ENCODE measurements at regions not wholly inside any gene's neighbourhood (a gene's known extent, or its start where the extent isn't known, plus 50 kb on each side); places are given as distances from the start of the nearest gene placed in this dataset.

DNA sequence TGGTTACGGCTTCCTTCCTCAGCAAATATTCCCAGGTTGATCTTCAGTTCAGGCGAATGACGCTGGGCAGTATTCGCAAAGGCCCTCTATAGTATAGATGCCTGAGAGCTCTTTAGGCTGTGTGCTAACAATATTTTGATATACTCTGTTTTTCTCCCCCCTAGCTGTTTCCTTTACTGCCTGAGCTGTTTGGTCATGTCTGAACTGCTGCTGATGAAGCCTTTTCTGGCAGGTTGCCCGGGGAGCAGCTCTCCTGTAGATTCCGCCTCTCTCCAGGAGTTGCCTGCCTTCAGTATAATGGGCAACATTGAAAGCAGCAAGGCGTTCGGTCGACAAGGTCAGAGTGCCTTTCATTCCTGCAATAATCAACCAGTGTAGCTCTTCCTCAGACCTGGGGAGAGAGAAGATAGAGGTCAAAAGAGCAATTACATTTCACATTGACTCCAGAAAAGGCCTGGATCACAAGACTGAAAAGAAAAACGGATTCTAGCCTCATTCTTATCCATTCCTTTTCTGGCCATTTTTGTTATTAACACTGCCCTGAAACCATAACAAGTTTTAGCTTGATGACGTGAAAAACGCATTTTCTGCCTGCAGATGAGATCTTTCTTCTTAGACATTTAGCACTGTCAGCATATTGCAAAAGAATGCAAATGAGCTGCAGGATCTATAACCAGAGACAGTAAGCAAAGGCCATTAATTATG, 60.1 kb upstream of the ZNF608 start:
- H3K4me3 ChIP-seq (replicated peaks; ENCODE audit: low read depth, low read length), result no peak overlapping the region
- DNase-seq (ENCODE audit: low read depth), result peak; percentile 89
- TF ChIP-seq, protein P1, sequence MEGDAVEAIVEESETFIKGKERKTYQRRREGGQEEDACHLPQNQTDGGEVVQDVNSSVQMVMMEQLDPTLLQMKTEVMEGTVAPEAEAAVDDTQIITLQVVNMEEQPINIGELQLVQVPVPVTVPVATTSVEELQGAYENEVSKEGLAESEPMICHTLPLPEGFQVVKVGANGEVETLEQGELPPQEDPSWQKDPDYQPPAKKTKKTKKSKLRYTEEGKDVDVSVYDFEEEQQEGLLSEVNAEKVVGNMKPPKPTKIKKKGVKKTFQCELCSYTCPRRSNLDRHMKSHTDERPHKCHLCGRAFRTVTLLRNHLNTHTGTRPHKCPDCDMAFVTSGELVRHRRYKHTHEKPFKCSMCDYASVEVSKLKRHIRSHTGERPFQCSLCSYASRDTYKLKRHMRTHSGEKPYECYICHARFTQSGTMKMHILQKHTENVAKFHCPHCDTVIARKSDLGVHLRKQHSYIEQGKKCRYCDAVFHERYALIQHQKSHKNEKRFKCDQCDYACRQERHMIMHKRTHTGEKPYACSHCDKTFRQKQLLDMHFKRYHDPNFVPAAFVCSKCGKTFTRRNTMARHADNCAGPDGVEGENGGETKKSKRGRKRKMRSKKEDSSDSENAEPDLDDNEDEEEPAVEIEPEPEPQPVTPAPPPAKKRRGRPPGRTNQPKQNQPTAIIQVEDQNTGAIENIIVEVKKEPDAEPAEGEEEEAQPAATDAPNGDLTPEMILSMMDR (IDR thresholded peaks at IDR 0.05; ENCODE audit: low read length, missing control alignments), result no peak

GRCh38 chr5:124808842-124809268, 62.4 kb upstream of the ZNF608 start:
- TF ChIP-seq, protein P1 (IDR thresholded peaks at IDR 0.05; ENCODE audit: low read length, missing control alignments), result no peak
- no peak for DNase-seq (ENCODE audit: low read depth)
- H3K4me3 ChIP-seq (replicated peaks; ENCODE audit: low read depth, low read length), result no peak overlapping the region

GRCh38 chr5:124810396-124811006, 64.1 kb upstream of the ZNF608 start:
- no peak for DNase-seq (ENCODE audit: low read depth)
- no peak overlapping the region for H3K4me3 ChIP-seq (replicated peaks; ENCODE audit: low read depth, low read length)
- TF ChIP-seq, protein P1 (IDR thresholded peaks at IDR 0.05; ENCODE audit: low read length, missing control alignments), result no peak

- no peak overlapping the region for H3K4me3 ChIP-seq (replicated peaks; ENCODE audit: low read depth, low read length)
- TF ChIP-seq, protein P1 (IDR thresholded peaks at IDR 0.05; ENCODE audit: low read length, missing control alignments), result no peak
- no peak for DNase-seq (ENCODE audit: low read depth)
Measured at GRCh38 chr5:124812771-124813358, 66.4 kb upstream of the ZNF608 start.

DNA sequence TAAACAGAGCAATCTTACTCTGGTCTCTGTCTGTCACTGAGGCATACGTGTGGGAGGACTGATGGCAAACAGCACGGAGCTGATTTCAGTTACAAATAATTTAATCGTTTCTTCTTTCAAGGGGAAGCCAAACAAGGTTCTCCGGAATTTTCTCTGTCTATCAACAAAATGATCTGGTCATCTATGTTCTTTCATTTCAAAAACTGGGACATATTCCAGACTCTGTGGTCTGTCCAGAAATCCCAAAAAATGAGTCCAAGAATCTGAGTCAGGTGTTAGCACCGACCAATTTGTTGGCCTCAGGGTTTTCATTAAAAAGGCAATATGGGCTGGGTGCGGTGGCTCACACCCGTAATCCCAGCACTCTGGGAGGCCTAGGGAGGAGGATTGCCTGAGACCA, 69.9 kb upstream of the ZNF608 start:
- DNase-seq (ENCODE audit: low read depth), result no peak
- TF ChIP-seq, protein P1 (IDR thresholded peaks at IDR 0.05; ENCODE audit: low read length, missing control alignments), result no peak
- no peak overlapping the region for H3K4me3 ChIP-seq (replicated peaks; ENCODE audit: low read depth, low read length)

- TF ChIP-seq, protein P1 (IDR thresholded peaks at IDR 0.05; ENCODE audit: low read length, missing control alignments), result no peak
- DNase-seq (ENCODE audit: low read depth), result no peak
- no peak overlapping the region for H3K4me3 ChIP-seq (replicated peaks; ENCODE audit: low read depth, low read length)
Measured at GRCh38 chr5:124819201-124819600, 72.8 kb upstream of the ZNF608 start.
